HEK293 (cell line): ENCODE measurements at regions not wholly inside any gene's neighbourhood (a gene's known extent, or its start where the extent isn't known, plus 50 kb on each side); places are given as distances from the start of the nearest gene placed in this dataset.

Experiments
- PBX3 ChIP-seq: sonication (generic); formaldehyde crosslinking; IDR thresholded peaks from 2 replicates; pipeline ENCODE4 v1.8.1; 2022; ENCODE audit warnings: mild to moderate bottlenecking, moderate library complexity, missing genetic modification reagents
- ZBTB21 ChIP-seq: fragments of 450-650 bp; formaldehyde crosslinking; IDR thresholded peaks from 2 replicates; pipeline ENCODE4 v1.5.1; 2017; ENCODE audit warnings: missing biosample characterization, missing genetic modification characterization
- ZNF174 ChIP-seq: fragments of 450-650 bp; formaldehyde crosslinking; IDR thresholded peaks from 2 replicates; pipeline ENCODE4 v1.5.0; 2017; ENCODE audit warnings: missing biosample characterization, mild to moderate bottlenecking, missing genetic modification characterization
- ZNF223 ChIP-seq: fragments of 450-650 bp; formaldehyde crosslinking; IDR thresholded peaks from 2 replicates; pipeline ENCODE4 v1.5.1; 2016; ENCODE audit warnings: missing biosample characterization, missing genetic modification characterization
- ZNF248 ChIP-seq: fragments of 450-650 bp; formaldehyde crosslinking; IDR thresholded peaks from 2 replicates; pipeline ENCODE4 v1.5.1; 2017; ENCODE audit warnings: missing biosample characterization, missing genetic modification characterization
- ZNF426 ChIP-seq: fragments of 450-650 bp; formaldehyde crosslinking; IDR thresholded peaks from 2 replicates; pipeline ENCODE4 v1.5.1; 2017; ENCODE audit warnings: missing biosample characterization, missing genetic modification characterization, mild to moderate bottlenecking, inconsistent platforms, moderate library complexity
- ZNF514 ChIP-seq: fragments of 450-650 bp; formaldehyde crosslinking; IDR thresholded peaks from 2 replicates; pipeline ENCODE4 v1.5.1; 2016; ENCODE audit warnings: missing biosample characterization, missing genetic modification characterization
- ZNF558 ChIP-seq: fragments of 450-650 bp; formaldehyde crosslinking; IDR thresholded peaks from 2 replicates; pipeline ENCODE4 v1.5.1; 2016; ENCODE audit warnings: missing biosample characterization, missing genetic modification characterization
- ZNF561 ChIP-seq: fragments of 450-650 bp; IDR thresholded peaks from 2 replicates; pipeline ENCODE4 v1.5.1; 2018; ENCODE audit warnings: missing biosample characterization, missing genetic modification characterization, borderline replicate concordance
- ZNF624 ChIP-seq: fragments of 450-650 bp; formaldehyde crosslinking; IDR thresholded peaks from 2 replicates; pipeline ENCODE4 v1.5.1; 2017; ENCODE audit warnings: missing biosample characterization, missing genetic modification characterization
- ZNF776 ChIP-seq: fragments of 450-650 bp; formaldehyde crosslinking; IDR thresholded peaks from 2 replicates; pipeline ENCODE4 v1.5.0; 2017; ENCODE audit warnings: missing biosample characterization, missing genetic modification characterization, borderline replicate concordance

- TF ChIP-seq ZNF514 (no peak), ZNF624 (tag by site-specific recombination) (no peak), ZNF223 (no peak), PBX3 (CRISPR knock-in tag) (no peak), ZNF248 (tag by site-specific recombination) (no peak), ZNF426 (no peak), ZNF776 (no peak), ZBTB21 (tag by site-specific recombination) (no peak), ZNF558 (tag by site-specific recombination) (no peak), ZNF561 (tag by site-specific recombination) (no peak), ZNF174 (tag by site-specific recombination) (no peak)
Observed at GRCh38 chr18:39591649-39592048, 2026.1 kb upstream of the CELF4 start.
